Right lobe of liver (tissue), 6 donors: ENCODE measurements at regions not wholly inside any gene's neighbourhood (a gene's known extent, or its start where the extent isn't known, plus 50 kb on each side); places are given as distances from the start of the nearest gene placed in this dataset.

Experiments
- ATAC-seq, 4 donors: fragments of 200-7000 bp; cut with Tn5 transposase; one replicate each; pipeline ENCODE4 v1.9.1; 2020; ENCODE audit warnings: mild to moderate bottlenecking in 4 of 4, moderate library complexity in 4 of 4
- DNase-seq, 3 donors: peaks; one replicate each; pipeline ENCODE4 v3.0.0-alpha.2; 2020
- H3K27ac ChIP-seq, 3 donors: fragments of 200-600 bp; one replicate each; pipeline ENCODE4 v1.8.0; 2022
- H3K27me3 ChIP-seq, 2 donors: fragments of 200-600 bp; one replicate each; pipeline ENCODE4 v1.8.0; 2022
- H3K36me3 ChIP-seq, 4 donors: fragments of 200-600 bp; sonication (generic) in 1 of 4; one replicate each; pipeline versions ENCODE4 v1.5.1 to v1.8.0; 2017 to 2022; ENCODE audit warnings: control low read depth in 1 of 4
- H3K4me1 ChIP-seq, 4 donors: fragments of 200-600 bp; sonication (generic) in 1 of 4; one replicate each; pipeline versions ENCODE4 v1.5.1 to v1.8.0; 2017 to 2022; ENCODE audit warnings: control low read depth in 1 of 4
- H3K4me3 ChIP-seq, 3 donors: fragments of 200-600 bp; one replicate each; pipeline ENCODE4 v1.8.0; 2022
- H3K9me3 ChIP-seq, 4 donors: fragments of 200-600 bp; sonication (generic) in 1 of 4; one replicate each; pipeline versions ENCODE4 v1.5.1 to v1.8.0; 2017 to 2022; ENCODE audit warnings: control low read depth in 1 of 4
- POLR2A ChIP-seq: fragments of 450-650 bp; IDR thresholded peaks from one replicate; pipeline ENCODE4 v1.6.1; 2017; ENCODE audit warnings: antibody characterized with exemption, mild to moderate bottlenecking
- WGBS: methylation state at CpG from one replicate; pipeline ENCODE4 v1.1.6; 2018; ENCODE audit warnings: low coverage, low lambda C conversion rate; ENCODE audit not compliant: insufficient coverage; ENCODE audit errors: missing lambda C conversion rate; 5-methylcytosine and 5-hydroxymethylcytosine counted together
- intact Hi-C, 2 donors: fragments of 100-400 bp; cut with DNase I; formaldehyde crosslinking; loops; one replicate each; pipeline versions ENCODE4 v1.11.2 to v1.14.1; 2022
- TF ChIP-seq, protein P1 (sequence below), 4 donors: fragments of 200-600 bp in 3 of 4; fragments of 450-650 bp in 1 of 4; IDR thresholded peaks; one replicate each; pipeline versions ENCODE4 v1.5.1 to v1.8.0; 2016 to 2022; ENCODE audit warnings: antibody characterized with exemption in 4 of 4, mild to moderate bottlenecking in 2 of 4
- donor health status: DM: no; HTN: yes; CAD: no.
- donor health status: DM: no; HTN: no; CAD: no.
- donor health status: DM: no; HTN: no; CAD: no.
- donor health status: DM: no; HTN: yes; CAD: no.
- donor health status: DM: no; HTN: yes; CAD: no.

DNA sequence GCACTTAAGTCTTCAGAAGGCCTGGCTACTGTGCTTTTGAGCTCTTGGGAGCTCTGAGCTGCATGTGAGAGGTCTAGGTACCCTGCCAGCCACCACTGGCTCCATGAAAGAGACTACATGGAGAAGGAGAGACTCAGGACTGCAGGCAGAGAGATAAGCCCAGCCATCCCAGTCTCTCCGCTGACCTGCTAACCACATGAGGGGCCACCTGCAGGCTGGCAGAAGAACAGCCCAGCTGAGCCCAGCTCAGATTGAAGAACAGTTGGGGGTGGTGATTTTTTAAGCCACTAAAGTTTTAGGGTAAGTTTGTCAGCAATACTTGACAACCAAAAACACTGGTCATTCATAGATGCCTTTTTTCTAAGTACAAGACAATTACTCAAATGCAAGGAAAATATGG, 205.0 kb upstream of the PRDM9 start:
- Histone ChIP-seq H3K36me3 (no peaks in the 10 kb centered on the region), H3K27ac (no peak overlapping the region), H3K27me3 (no peaks in the 10 kb centered on the region), H3K4me3 (no peak overlapping the region), H3K9me3 (no peaks in the 10 kb centered on the region), H3K4me1 (no peaks in the 10 kb centered on the region)
- TF ChIP-seq, protein P1, sequence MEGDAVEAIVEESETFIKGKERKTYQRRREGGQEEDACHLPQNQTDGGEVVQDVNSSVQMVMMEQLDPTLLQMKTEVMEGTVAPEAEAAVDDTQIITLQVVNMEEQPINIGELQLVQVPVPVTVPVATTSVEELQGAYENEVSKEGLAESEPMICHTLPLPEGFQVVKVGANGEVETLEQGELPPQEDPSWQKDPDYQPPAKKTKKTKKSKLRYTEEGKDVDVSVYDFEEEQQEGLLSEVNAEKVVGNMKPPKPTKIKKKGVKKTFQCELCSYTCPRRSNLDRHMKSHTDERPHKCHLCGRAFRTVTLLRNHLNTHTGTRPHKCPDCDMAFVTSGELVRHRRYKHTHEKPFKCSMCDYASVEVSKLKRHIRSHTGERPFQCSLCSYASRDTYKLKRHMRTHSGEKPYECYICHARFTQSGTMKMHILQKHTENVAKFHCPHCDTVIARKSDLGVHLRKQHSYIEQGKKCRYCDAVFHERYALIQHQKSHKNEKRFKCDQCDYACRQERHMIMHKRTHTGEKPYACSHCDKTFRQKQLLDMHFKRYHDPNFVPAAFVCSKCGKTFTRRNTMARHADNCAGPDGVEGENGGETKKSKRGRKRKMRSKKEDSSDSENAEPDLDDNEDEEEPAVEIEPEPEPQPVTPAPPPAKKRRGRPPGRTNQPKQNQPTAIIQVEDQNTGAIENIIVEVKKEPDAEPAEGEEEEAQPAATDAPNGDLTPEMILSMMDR (IDR thresholded peaks at IDR 0.05) = no peak
- DNase-seq (no peak), ATAC-seq (no peak)
- intact Hi-C loops = no loop called here
- WGBS = no CpG with 5 or more reads among the region's 1 CpG

- no peak overlapping the region for H3K27ac ChIP-seq
- H3K36me3 ChIP-seq = no peaks in the 10 kb centered on the region
- H3K27me3 ChIP-seq = no peaks in the 10 kb centered on the region
- H3K4me3 ChIP-seq = no peak overlapping the region
- H3K4me1 ChIP-seq = no peaks in the 10 kb centered on the region
- DNase-seq (no peak), ATAC-seq (no peak)
- no peaks in the 10 kb centered on the region for H3K9me3 ChIP-seq
- intact Hi-C loops = no loop called here
- 64% methylated on average over 2 of the region's 2 CpGs for WGBS
- no peak for TF ChIP-seq POLR2A
- TF ChIP-seq, protein P1 (IDR thresholded peaks at IDR 0.05) = no peak
Observed at GRCh38 chr5:23289162-23289561, 218.2 kb upstream of the PRDM9 start.

- H3K4me3 ChIP-seq = no peak overlapping the region
- H3K9me3 ChIP-seq = no peaks in the 10 kb centered on the region
- 40% methylated on average over 2 of the region's 2 CpGs for WGBS
- no peaks in the 10 kb centered on the region for H3K27me3 ChIP-seq
- TF ChIP-seq, protein P1 (IDR thresholded peaks at IDR 0.05) = no peak
- no peak for TF ChIP-seq POLR2A
- ATAC-seq (no peak), DNase-seq (no peak)
- no peak overlapping the region for H3K27ac ChIP-seq
- intact Hi-C loops = no loop called here
- no peaks in the 10 kb centered on the region for H3K4me1 ChIP-seq
- no peaks in the 10 kb centered on the region for H3K36me3 ChIP-seq
Observed at GRCh38 chr5:23284656-23285055, 222.8 kb upstream of the PRDM9 start.

DNA sequence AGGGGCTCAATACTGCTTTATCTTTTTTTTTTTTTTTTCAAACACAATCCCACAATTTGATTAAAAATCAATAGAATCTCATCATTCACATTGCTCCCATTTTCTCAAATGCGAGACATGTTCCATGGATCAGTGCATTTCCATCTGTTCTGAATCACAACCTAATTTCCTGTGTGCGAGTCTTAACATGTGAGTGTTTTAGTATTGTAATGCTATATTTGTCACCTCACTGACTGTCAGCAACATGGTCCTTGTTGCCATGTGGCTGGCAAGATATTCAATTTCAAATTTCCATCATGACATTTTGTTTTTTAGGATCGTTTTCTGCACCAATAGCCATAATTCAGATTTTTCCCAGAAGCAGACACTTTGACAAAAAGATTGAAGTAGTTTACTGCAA, 233.2 kb upstream of the PRDM9 start:
- ATAC-seq = no peak
- Histone ChIP-seq H3K36me3 (no peaks in the 10 kb centered on the region), H3K27ac (no peak overlapping the region), H3K4me3 (no peak overlapping the region), H3K9me3 (no peaks in the 10 kb centered on the region), H3K27me3 (no peaks in the 10 kb centered on the region), H3K4me1 (no peaks in the 10 kb centered on the region)
- TF ChIP-seq, protein P1 (IDR thresholded peaks at IDR 0.05) = no peak
- no peak for TF ChIP-seq POLR2A
- no peak for DNase-seq
- 65% methylated on average over 3 of the region's 3 CpGs for WGBS
- intact Hi-C loops = no loop called here

DNA sequence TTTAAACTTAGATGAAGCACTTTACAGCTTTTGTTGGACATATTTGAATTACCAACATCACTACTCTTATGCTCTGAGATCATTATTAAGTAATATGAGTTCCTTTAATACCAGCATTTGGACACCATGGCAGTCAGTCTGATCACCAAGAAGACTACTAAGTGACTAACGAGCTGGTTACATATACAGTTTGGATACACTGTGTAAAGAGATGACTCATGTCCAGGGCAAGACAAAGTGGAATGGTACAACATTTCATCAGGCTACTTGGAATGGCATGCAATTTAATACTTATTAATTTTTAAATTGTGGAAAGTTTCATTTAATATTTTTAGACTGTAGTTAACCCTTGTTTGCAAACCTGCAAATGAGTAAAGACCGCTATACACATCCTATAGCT, 237.4 kb upstream of the PRDM9 start:
- no peak overlapping the region for H3K27ac ChIP-seq
- no peaks in the 10 kb centered on the region for H3K36me3 ChIP-seq
- no peak overlapping the region for H3K4me3 ChIP-seq
- H3K27me3 ChIP-seq = no peaks in the 10 kb centered on the region
- intact Hi-C loops = no loop called here
- 11% methylated on average over 2 of the region's 2 CpGs for WGBS
- ATAC-seq = no peak
- H3K9me3 ChIP-seq = no peaks in the 10 kb centered on the region
- no peak for DNase-seq
- no peaks in the 10 kb centered on the region for H3K4me1 ChIP-seq
- TF ChIP-seq POLR2A = no peak
- TF ChIP-seq, protein P1 (IDR thresholded peaks at IDR 0.05) = no peak
